Astrocyte (in vitro differentiated cells and primary cell): ENCODE measurements at regions not wholly inside any gene's neighbourhood (a gene's known extent, or its start where the extent isn't known, plus 50 kb on each side); places are given as distances from the start of the nearest gene placed in this dataset.

Experiments
- EZH2 ChIP-seq: IDR thresholded peaks from 2 replicates; pipeline ENCODE4 v1.6.1; 2012; ENCODE audit warnings: mild to moderate bottlenecking, low read length, inconsistent platforms; ENCODE audit not compliant: insufficient read depth
- TF ChIP-seq, protein P1 (sequence below): IDR thresholded peaks from 2 replicates; pipeline ENCODE4 v1.5.1; 2011; ENCODE audit warnings: low read depth, mild to moderate bottlenecking, inconsistent platforms, low read length, moderate library complexity; ENCODE audit not compliant: insufficient read depth

DNA sequence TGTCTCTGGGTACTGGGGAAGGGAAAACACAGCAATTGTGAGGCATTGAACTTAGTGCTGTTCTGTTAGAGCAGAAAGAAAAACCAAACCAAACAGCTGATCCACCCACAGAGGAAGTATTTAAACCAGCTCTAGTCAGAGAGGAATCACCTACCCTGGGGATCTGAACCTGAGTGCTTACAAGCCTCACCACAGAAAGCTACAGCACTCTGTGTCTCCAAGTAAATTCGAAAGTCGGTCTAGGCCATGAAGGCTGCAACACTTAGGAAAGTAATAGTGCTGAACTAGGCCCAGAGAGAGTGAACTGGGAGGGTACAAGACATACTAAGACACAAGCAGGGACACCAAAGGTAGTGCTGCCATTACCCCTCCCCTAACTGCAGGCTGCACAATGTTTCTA lies 142.2 kb upstream of the CXorf51A start:
- TF ChIP-seq, protein P1, sequence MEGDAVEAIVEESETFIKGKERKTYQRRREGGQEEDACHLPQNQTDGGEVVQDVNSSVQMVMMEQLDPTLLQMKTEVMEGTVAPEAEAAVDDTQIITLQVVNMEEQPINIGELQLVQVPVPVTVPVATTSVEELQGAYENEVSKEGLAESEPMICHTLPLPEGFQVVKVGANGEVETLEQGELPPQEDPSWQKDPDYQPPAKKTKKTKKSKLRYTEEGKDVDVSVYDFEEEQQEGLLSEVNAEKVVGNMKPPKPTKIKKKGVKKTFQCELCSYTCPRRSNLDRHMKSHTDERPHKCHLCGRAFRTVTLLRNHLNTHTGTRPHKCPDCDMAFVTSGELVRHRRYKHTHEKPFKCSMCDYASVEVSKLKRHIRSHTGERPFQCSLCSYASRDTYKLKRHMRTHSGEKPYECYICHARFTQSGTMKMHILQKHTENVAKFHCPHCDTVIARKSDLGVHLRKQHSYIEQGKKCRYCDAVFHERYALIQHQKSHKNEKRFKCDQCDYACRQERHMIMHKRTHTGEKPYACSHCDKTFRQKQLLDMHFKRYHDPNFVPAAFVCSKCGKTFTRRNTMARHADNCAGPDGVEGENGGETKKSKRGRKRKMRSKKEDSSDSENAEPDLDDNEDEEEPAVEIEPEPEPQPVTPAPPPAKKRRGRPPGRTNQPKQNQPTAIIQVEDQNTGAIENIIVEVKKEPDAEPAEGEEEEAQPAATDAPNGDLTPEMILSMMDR, result no peak
- TF ChIP-seq EZH2, result no peak
